ENCODE measurements at regions not wholly inside any gene's neighbourhood (a gene's known extent, or its start where the extent isn't known, plus 50 kb on each side); places are given as distances from the start of the nearest gene placed in this dataset.
"Not testable (repeated sequence)": the region's sequence is repeated elsewhere in the genome, so short reads cannot be mapped to it uniquely, and the experiment has no call there.

DNA sequence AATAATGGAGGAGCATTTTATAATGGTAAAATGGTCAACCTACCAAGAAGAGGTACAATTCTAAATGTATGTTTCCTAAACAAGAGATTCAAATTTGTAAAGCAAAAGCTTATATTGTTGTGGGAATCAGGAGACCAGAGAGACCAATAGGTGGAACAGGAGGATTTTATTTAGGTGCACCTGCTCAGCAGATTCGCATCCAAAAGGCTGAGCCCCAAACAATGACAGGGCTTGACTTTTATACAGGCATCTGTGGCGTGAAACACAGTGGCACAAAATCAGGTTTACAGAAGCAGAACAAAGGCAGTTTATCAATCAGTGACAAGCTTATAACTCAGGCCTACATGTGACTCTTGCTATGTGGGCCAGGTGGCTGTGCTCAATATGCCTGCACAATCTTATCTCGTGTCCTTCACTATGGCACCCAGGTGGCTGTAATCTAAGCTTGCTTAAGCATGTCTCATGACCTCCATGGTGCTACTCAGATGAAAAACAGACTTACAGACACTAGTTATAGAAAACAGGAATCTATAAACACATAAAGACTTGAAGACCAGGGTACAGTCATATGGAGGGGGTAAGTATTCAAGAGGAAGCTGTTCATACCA lies 780.2 kb upstream of the CA10 start:
- Histone ChIP-seq H3K4me2 (no peak overlapping the region), H3K4me1 (no peaks in the 10 kb centered on the region), H3K9me3 (peaks cover 15% of the 10 kb centered on the region), H3K27me3 (no peaks in the 10 kb centered on the region), H3K9ac (no peak overlapping the region), H3K27ac (no peak overlapping the region), H3K4me3 (no peak overlapping the region), H3K36me3 (no peaks in the 10 kb centered on the region), H4K20me1 (no peaks in the 10 kb centered on the region)
- no peak for TF ChIP-seq Cebpa-rat (IDR thresholded peaks at IDR 0.05)

DNA sequence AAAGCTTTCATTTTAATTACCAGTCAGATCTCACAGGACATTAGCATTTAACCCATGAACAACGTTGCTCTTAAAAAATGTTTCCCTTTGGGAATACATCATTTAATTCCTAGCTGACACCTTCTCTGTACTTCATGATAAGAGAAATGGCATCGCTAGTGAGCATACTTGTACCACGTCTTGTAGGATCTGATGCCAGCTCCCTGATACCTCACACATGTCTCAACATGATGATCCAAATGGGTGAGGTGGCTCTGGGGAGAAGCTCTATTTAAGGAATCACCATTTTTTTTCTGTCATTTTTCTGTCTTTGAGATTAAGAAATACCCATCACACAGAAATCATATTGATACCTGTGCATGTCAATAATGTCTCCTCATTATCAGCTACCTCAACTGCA lies 772.1 kb upstream of the CA10 start:
- Histone ChIP-seq H3K27ac (no peak overlapping the region), H3K4me3 (no peak overlapping the region), H3K27me3 (no peaks in the 10 kb centered on the region), H4K20me1 (no peaks in the 10 kb centered on the region), H3K36me3 (no peaks in the 10 kb centered on the region), H3K9me3 (no peaks in the 10 kb centered on the region), H3K9ac (no peak overlapping the region), H3K4me2 (no peak overlapping the region), H3K4me1 (no peaks in the 10 kb centered on the region)
- TF ChIP-seq Cebpa-rat (IDR thresholded peaks at IDR 0.05): no peak

DNA sequence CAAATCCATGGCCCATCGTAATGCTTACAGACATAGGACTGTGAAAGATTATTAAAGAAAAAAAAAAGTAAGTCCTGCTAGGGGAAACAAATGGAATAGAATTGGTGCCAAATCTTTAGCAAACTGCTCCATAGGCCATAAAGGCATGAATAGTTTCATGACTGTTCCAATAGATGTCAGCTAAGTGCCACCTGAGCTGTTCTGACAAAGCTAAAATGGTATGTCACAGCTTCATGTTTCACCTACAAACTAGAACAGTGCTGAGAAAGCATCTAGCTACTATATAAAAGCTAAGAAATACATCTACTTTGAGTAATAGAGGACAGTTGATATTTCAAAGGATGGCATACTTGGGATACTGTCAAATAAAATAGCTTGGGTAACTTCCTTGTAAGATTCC lies 771.6 kb upstream of the CA10 start:
- TF ChIP-seq Cebpa-rat (IDR thresholded peaks at IDR 0.05): no peak
- no peaks in the 10 kb centered on the region for H3K27me3 ChIP-seq
- H3K36me3 ChIP-seq: no peaks in the 10 kb centered on the region
- no peak overlapping the region for H3K9ac ChIP-seq
- no peak overlapping the region for H3K4me3 ChIP-seq
- H3K4me2 ChIP-seq: no peak overlapping the region
- H3K27ac ChIP-seq: no peak overlapping the region
- no peaks in the 10 kb centered on the region for H4K20me1 ChIP-seq
- no peaks in the 10 kb centered on the region for H3K9me3 ChIP-seq
- H3K4me1 ChIP-seq: no peaks in the 10 kb centered on the region

DNA sequence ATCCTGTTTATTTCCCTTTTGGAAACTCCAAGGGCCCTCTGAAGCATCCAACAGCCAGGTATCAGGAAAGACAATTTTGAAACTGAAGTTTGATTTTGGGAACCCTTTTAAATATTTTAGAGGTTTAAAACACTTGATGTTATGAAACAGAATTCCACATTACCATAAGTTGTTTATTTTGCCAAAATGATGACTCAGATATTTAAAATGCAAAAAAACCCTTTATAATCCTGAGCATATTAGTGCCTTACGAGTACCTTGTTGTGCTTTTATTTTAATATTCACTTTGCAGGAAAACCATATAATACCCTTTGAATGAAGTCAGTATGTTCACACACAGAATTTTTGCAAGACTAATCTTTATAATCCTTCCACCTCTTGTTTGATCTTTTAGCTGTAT lies 765.1 kb upstream of the CA10 start:
- H3K4me1 ChIP-seq: no peaks in the 10 kb centered on the region
- no peaks in the 10 kb centered on the region for H3K9me3 ChIP-seq
- no peaks in the 10 kb centered on the region for H3K36me3 ChIP-seq
- H3K4me3 ChIP-seq: no peak overlapping the region
- H3K9ac ChIP-seq: no peak overlapping the region
- no peaks in the 10 kb centered on the region for H3K27me3 ChIP-seq
- no peak overlapping the region for H3K27ac ChIP-seq
- no peaks in the 10 kb centered on the region for H4K20me1 ChIP-seq
- no peak for TF ChIP-seq Cebpa-rat (IDR thresholded peaks at IDR 0.05)
- H3K4me2 ChIP-seq: no peak overlapping the region

DNA sequence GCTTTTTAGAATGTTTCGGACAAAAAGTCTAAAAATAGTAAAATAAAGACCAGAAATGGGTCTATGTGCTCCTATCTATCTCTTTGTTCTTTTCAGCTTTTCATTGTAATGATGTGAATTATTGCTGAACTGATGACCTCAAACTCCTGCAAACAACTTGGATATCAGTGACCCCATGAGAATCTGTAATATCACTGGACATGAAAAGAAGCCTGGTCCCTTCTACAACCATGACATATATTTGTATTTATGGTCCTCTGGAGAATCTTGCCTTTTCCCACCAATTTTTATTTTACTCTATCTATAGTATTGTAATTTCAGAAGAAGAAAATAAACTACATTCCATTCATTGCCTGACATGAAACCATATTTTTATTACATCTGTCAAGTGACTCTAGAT lies 740.7 kb upstream of the CA10 start:
- Histone ChIP-seq H3K4me1 (no peaks in the 10 kb centered on the region), H3K36me3 (no peaks in the 10 kb centered on the region), H3K27ac (no peak overlapping the region), H3K27me3 (no peaks in the 10 kb centered on the region), H3K4me3 (no peak overlapping the region), H3K9me3 (no peaks in the 10 kb centered on the region), H3K9ac (no peak overlapping the region), H3K4me2 (no peak overlapping the region), H4K20me1 (no peaks in the 10 kb centered on the region)
- TF ChIP-seq Cebpa-rat (IDR thresholded peaks at IDR 0.05): no peak

DNA sequence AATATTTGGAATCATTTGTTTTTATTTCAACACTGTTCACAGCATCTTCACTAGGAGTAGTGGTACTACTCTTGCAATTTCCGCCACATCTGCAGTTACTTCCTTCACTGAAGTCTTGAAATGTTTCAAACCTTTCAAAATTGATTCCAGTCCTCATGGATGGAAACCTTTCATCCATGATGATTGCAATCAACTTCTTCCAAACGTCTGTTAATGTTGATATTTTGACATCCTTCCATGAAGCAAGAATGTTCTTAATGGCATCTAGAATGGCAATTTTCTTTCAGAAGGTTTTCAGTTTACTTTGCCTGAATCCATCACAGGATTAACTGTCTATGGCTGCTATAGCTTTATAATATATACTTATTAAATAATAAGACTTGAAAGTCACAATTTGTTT lies 736.8 kb upstream of the CA10 start:
- H3K36me3 ChIP-seq: no peaks in the 10 kb centered on the region

DNA sequence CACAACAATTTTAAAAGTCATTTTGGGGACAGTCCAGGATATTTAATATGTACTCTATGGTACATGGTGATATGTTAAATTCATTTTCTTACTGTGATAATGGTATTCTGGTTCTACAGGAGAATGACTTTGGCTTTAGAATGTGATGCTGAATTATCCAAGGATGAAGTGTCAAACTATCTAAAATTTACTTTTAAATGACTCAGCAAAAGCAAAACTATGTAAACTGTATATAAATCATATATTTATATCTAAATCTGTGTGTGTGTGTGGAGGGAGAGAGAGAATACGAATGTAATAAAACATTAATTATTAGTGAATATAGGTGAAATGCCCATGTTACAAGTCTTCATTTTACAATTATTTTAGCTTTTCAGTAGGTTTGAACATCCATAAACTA lies 733.8 kb upstream of the CA10 start:
- no peak overlapping the region for H3K4me2 ChIP-seq
- H3K9me3 ChIP-seq: no peaks in the 10 kb centered on the region
- no peak for TF ChIP-seq Cebpa-rat (IDR thresholded peaks at IDR 0.05)
- no peaks in the 10 kb centered on the region for H3K4me1 ChIP-seq
- no peaks in the 10 kb centered on the region for H3K36me3 ChIP-seq
- no peak overlapping the region for H3K4me3 ChIP-seq
- H3K27ac ChIP-seq: no peak overlapping the region
- no peak overlapping the region for H3K9ac ChIP-seq
- no peaks in the 10 kb centered on the region for H4K20me1 ChIP-seq
- H3K27me3 ChIP-seq: no peaks in the 10 kb centered on the region

More for the DNA sequence above, 736.8 kb upstream of the CA10 start:
- H3K27ac ChIP-seq: no peak overlapping the region
- no peak overlapping the region for H3K9ac ChIP-seq
- H4K20me1 ChIP-seq: no peaks in the 10 kb centered on the region
- H3K4me1 ChIP-seq: no peaks in the 10 kb centered on the region
- TF ChIP-seq Cebpa-rat (IDR thresholded peaks at IDR 0.05): no peak
- H3K4me3 ChIP-seq: no peak overlapping the region
- no peaks in the 10 kb centered on the region for H3K27me3 ChIP-seq
- no peaks in the 10 kb centered on the region for H3K9me3 ChIP-seq
- H3K4me2 ChIP-seq: no peak overlapping the region

DNA sequence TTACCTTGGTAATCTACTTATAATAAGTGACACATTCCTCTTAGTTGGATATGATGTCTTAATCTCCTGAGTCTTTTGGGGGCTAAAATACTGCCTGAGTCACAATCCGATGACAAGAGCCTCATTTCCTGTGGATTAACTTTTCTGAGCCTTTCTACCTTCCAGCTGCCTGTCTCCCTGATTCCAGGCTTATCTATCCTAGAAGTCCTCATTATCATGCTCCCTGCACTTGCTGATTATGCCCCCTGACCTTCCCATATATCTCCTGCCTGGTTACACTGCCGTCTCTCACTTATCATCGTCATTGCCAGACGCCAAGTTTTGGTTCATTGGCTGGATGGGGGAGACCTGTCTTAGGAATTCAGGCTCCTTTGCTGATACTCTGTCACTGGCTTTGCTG lies 727.4 kb upstream of the CA10 start:
- Histone ChIP-seq H3K4me1 (no peaks in the 10 kb centered on the region), H4K20me1 (no peaks in the 10 kb centered on the region), H3K9me3 (peaks cover 6% of the 10 kb centered on the region; the same call in 1 of the 2 replicates), H3K27me3 (no peaks in the 10 kb centered on the region), H3K27ac (no peak overlapping the region), H3K9ac (no peak overlapping the region), H3K4me2 (no peak overlapping the region), H3K36me3 (no peaks in the 10 kb centered on the region), H3K4me3 (no peak overlapping the region)
- no peak for TF ChIP-seq Cebpa-rat (IDR thresholded peaks at IDR 0.05)

DNA sequence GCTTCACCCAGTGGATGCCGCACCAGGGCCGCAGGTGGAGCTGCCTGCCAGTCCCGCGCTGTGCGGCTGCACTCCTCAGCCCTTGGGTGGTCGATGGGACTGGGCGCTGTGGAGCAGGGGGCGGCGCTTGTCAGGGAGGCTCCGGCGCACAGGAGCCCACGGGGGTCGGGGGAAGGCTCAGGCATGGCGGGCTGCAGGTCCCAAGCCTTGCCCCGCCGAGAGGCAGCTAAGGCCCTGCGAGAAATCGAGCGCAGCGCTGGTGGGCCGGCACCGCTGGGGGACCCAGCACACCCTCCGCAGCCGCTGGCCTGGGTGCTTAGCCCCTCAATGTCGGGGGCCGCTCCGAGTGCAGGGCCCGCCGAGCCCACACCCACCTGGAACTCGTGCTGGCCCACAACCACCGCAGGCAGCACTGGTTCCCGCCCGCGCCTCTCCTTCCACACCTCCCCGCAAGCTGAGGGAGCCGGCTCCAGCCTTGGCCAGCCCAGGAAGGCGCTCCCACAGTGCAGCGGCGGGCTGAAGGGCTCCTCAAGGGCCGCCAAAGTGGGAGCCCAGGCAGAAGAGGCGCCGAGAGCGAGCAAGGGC lies 725.5 kb upstream of the CA10 start:
- H4K20me1 ChIP-seq, H3K27ac ChIP-seq, H3K4me1 ChIP-seq, H3K9me3 ChIP-seq, H3K4me2 ChIP-seq, H3K4me3 ChIP-seq, H3K9ac ChIP-seq, H3K27me3 ChIP-seq, H3K36me3 ChIP-seq: not testable (repeated sequence)

DNA sequence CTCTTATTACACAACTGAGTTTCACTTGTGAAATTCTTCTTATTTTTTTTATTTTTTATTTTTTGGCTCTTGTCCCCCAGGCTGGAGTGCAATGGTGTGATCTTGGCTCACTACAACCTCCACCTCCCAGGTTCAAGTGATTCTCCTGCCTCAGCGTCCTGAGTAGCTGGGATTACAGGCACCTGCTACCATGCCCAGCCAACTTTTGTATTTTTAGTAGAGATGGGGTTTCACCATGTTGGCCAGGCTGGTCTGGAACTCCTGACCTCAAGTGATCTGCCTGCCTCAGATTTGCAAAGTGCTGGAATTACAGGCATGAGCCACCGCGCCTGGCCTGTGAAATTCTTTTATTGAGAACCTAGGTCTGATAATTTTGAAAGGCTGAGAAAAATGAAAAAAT lies 688.3 kb upstream of the CA10 start:
- not testable (repeated sequence) for H3K4me3 ChIP-seq, H3K9me3 ChIP-seq, H3K36me3 ChIP-seq

DNA sequence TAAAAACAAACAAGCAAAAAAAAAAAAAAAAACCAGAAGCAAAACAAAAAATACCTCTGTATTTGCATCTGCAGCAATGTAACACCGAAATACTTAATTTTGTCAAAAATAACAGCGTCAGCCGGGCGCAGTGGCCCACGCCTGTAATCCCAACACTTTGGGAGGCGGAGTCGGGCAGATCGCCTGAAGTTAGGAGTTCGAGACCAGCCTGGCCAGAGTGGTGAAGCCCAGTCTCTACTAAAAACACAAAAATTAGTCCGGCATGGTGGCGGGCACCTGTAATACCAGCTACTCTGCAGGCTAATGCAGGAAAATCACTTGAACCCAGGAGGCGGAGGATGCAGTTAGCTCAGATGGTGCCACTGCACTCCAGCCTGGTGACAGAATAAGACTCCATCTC lies 683.5 kb upstream of the CA10 start:
- no peaks in the 10 kb centered on the region for H3K36me3 ChIP-seq
- no peak overlapping the region for H3K4me3 ChIP-seq
- H3K9me3 ChIP-seq: no peaks in the 10 kb centered on the region
- H3K27ac ChIP-seq: no peak overlapping the region
- no peak overlapping the region for H3K4me2 ChIP-seq
- no peak overlapping the region for H3K9ac ChIP-seq
- no peaks in the 10 kb centered on the region for H3K27me3 ChIP-seq
- H4K20me1 ChIP-seq: no peaks in the 10 kb centered on the region
- TF ChIP-seq Cebpa-rat (IDR thresholded peaks at IDR 0.05): no peak
- peaks cover 7% of the 10 kb centered on the region for H3K4me1 ChIP-seq

More for the DNA sequence above, 688.3 kb upstream of the CA10 start:
- not testable (repeated sequence) for H3K27ac ChIP-seq, H3K4me2 ChIP-seq, H3K9ac ChIP-seq, H4K20me1 ChIP-seq, H3K27me3 ChIP-seq, H3K4me1 ChIP-seq

All from BLaER1 (cell line).